Heart right ventricle (tissue), 16 donors: ENCODE measurements at regions not wholly inside any gene's neighbourhood (a gene's known extent, or its start where the extent isn't known, plus 50 kb on each side); places are given as distances from the start of the nearest gene placed in this dataset.

Experiments used
- ATAC-seq, 8 donors: fragments of 200-7000 bp; cut with Tn5 transposase; one replicate each; pipeline ENCODE4 v1.9.1; 2020; ENCODE audit warnings: mild to moderate bottlenecking in 8 of 8, moderate library complexity in 8 of 8, moderate number of reproducible peaks in 1 of 8
- DNase-seq, 2 donors: peaks; one replicate each; pipeline ENCODE4 v3.0.0-alpha.2; 2020
- H3K27ac ChIP-seq, 10 donors: fragments of 200-600 bp; sonication (generic) in 2 of 10; one replicate each; pipeline versions ENCODE4 v1.5.0 to v1.8.0; 2020 to 2022; ENCODE audit warnings: mild to moderate bottlenecking in 3 of 10
- H3K27me3 ChIP-seq, 7 donors: fragments of 200-600 bp; one replicate each; pipeline ENCODE4 v1.8.0; 2021 to 2022; ENCODE audit warnings: mild to moderate bottlenecking in 2 of 7
- H3K36me3 ChIP-seq, 9 donors: fragments of 200-600 bp; sonication (generic) in 1 of 9; one replicate each; pipeline versions ENCODE4 v1.5.0 to v1.8.0; 2020 to 2022; ENCODE audit warnings: mild to moderate bottlenecking in 2 of 9
- H3K4me1 ChIP-seq, 9 donors: fragments of 200-600 bp; sonication (generic) in 1 of 9; one replicate each; pipeline versions ENCODE4 v1.5.0 to v1.8.0; 2020 to 2022; ENCODE audit warnings: mild to moderate bottlenecking in 4 of 9
- H3K4me3 ChIP-seq, 10 donors: fragments of 200-600 bp; sonication (generic) in 2 of 10; one replicate each; pipeline versions ENCODE4 v1.5.0 to v1.8.0; 2020 to 2022; ENCODE audit warnings: mild to moderate bottlenecking in 7 of 10, moderate library complexity in 2 of 10
- H3K9me3 ChIP-seq, 11 donors: fragments of 200-600 bp in 10 of 11; sonication (generic) in 2 of 11; one replicate each; pipeline versions ENCODE4 v1.5.0 to v1.8.0; 2013 to 2022; ENCODE audit warnings: mild to moderate bottlenecking in 2 of 11, control low read depth in 1 of 11, moderate library complexity in 1 of 11
- CTCF ChIP-seq, 9 donors: fragments of 200-600 bp; sonication (generic) in 2 of 9; IDR thresholded peaks; one replicate each; pipeline versions ENCODE4 v1.5.0 to v1.8.0; 2021 to 2022; ENCODE audit warnings: antibody characterized with exemption in 9 of 9, mild to moderate bottlenecking in 5 of 9, moderate library complexity in 1 of 9
- WGBS, 2 donors: extraction: QIAGEN DNeasy Blood & Tissue Kit; methylation state at CpG; one replicate each; pipeline ENCODE4 v1.1.7; 2013; ENCODE audit warnings: inconsistent platforms in 1 of 2; 5-methylcytosine and 5-hydroxymethylcytosine counted together
- intact Hi-C, 10 donors: fragments of 100-400 bp; cut with DNase I; formaldehyde crosslinking; loops; one replicate each; pipeline versions ENCODE4 v1.11.1 to v1.14.2; 2022
- donor health status: Arrhythmogenic right ventricular cardiomyopathy.
- donor health status: ischemic (EF 13 %, LVEDD 7.1; RV severe dilation, severe dysfunction).
- donor health status: healthy with polysubstance abuse.
- donor health status: DM: no; HTN: yes; CAD: no.
- donor health status: DM: no; HTN: no; CAD: no.
- donor health status: ischemic (EF 25% LVEDD 6.9; RV normal size, moderate dysfunction).
- donor health status: ischemic (EF 25% LVEDD 5.7; RV mildly dilated, moderate dysfunction).
- donor health status: healthy.
- donor health status: DM: yes; HTN: yes; CAD: no.
- donor health status: Ischemic cardiomyopathy.
- donor health status: ischemic (EF 35%, LVEDD 5.7; RV mildly dilated, moderate dysfunction).
- donor health status: nonischemic (EF 11% LVEDD 7.7; RV severe dilation, severe dysfunction).
- donor health status: DM: yes; HTN: yes; CAD: no.
- donor health status: PGD.
- donor health status: ischemic (EF 29% LVEDD 5.4; RV normal size, mild dysfunction).
- donor health status: nonischemic (EF 23%, LVEDD 6.1; RV moderate dilation, normal function).

DNA sequence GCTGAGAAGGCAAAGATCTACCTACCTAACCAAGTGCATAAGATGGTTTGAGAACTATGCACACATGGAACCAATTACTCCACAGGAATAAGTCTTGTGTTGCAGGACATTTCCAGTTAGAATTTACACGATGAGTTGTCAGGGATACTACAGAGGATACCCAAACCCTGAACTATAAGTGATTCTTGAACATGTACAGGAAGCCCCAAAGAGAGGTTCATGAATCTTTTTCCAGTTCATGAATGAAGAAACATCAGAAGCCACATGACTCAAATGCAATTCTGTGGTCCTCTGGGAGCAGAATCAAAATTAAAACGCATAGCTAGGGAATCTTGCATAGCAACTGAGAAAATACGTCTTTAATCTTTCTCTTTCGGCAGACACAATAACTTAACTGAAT lies 114.1 kb upstream of the LMCD1 start:
- TF ChIP-seq CTCF (IDR thresholded peaks at IDR 0.05) = no peak
- intact Hi-C loops = no loop called here
- no peaks in the 10 kb centered on the region for H3K4me1 ChIP-seq
- ATAC-seq (no peak), DNase-seq (no peak)
- 59 to 68% methylated on average over 4 of the region's 4 CpGs for WGBS, 2 donors
- no peak overlapping the region for H3K27ac ChIP-seq
- H3K27me3 ChIP-seq = no peaks in the 10 kb centered on the region
- H3K9me3 ChIP-seq = peaks cover 0 to 4% (median 0%) of the 10 kb centered on the region in 11 donors
- no peaks in the 10 kb centered on the region for H3K36me3 ChIP-seq
- no peak overlapping the region for H3K4me3 ChIP-seq

DNA sequence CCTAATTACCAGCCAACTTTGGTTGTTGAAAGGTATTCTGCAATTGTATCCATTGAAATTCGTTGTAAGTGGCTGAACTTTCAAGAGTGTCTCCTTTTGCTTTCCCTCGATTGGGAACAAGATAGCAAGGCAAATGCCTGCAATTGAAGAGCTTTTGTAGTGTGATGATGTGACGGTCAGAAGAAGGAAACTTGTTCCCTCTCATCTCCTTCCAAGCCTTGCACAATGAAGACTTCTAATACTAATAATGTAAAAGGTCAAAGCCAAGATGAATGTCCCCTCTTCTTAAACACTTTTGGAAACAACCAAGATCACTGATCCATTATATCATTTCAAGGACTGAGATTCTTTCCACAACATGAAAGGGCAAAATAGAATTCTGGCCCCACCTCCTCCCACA lies 101.9 kb upstream of the LMCD1 start:
- 33 to 48% methylated on average over 3 of the region's 3 CpGs for WGBS, 2 donors
- H3K9me3 ChIP-seq = peaks cover 0 to 5% (median 0%) of the 10 kb centered on the region in 11 donors
- no peaks in the 10 kb centered on the region for H3K27me3 ChIP-seq
- H3K4me3 ChIP-seq = no peak overlapping the region
- H3K4me1 ChIP-seq = no peaks in the 10 kb centered on the region
- no peak for DNase-seq
- TF ChIP-seq CTCF (IDR thresholded peaks at IDR 0.05) = no peak
- intact Hi-C loops = no loop called here
- no peaks in the 10 kb centered on the region for H3K36me3 ChIP-seq
- no peak for ATAC-seq
- H3K27ac ChIP-seq = no peak overlapping the region

DNA sequence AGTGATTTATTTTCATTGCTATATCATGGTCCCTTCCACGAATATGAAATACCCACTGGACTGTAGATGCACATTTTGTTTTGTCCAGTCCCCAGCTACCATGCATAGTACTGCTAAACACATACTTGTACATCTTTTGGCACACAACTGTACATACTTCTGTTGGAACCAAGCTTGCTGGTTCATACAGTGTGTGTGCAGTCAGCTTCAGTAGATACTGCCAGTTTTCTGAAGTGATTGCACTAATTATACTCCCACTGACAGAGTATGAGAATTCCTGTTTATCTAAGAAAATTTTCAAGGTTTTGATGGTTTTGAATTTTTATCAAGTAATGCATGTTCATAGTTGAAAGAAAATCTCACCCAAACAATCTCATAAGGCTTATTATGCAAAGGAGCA lies 100.7 kb upstream of the LMCD1 start:
- 74 to 91% methylated on average over 1 of the region's 1 CpG for WGBS, 2 donors
- Histone ChIP-seq H3K27me3 (no peaks in the 10 kb centered on the region), H3K27ac (no peak overlapping the region), H3K36me3 (no peaks in the 10 kb centered on the region), H3K9me3 (peaks cover 0 to 8% (median 0%) of the 10 kb centered on the region in 11 donors), H3K4me3 (no peak overlapping the region), H3K4me1 (no peaks in the 10 kb centered on the region)
- no peak for TF ChIP-seq CTCF (IDR thresholded peaks at IDR 0.05)
- DNase-seq (no peak), ATAC-seq (no peak)
- intact Hi-C loops = no loop called here

GRCh38 chr3:8403996-8404395 lies 97.6 kb upstream of the LMCD1 start:
- H3K27me3 ChIP-seq = no peaks in the 10 kb centered on the region

More at GRCh38 chr3:8403996-8404395, 97.6 kb upstream of the LMCD1 start:
- DNase-seq = no peak
- intact Hi-C loops = no loop called here
- ATAC-seq = no peak
- 96 to 100% methylated on average over 1 of the region's 1 CpG for WGBS, 2 donors
- Histone ChIP-seq H3K4me1 (no peaks in the 10 kb centered on the region), H3K27ac (no peak overlapping the region), H3K4me3 (no peak overlapping the region), H3K9me3 (peaks cover 0 to 22% (median 6%) of the 10 kb centered on the region in 11 donors), H3K36me3 (no peaks in the 10 kb centered on the region)
- no peak for TF ChIP-seq CTCF (IDR thresholded peaks at IDR 0.05)
